ENCODE measurements at regions not wholly inside any gene's neighbourhood (a gene's known extent, or its start where the extent isn't known, plus 50 kb on each side); places are given as distances from the start of the nearest gene placed in this dataset.

- intact Hi-C loops (cut with DNase I) = no loop called here
- Histone ChIP-seq H3K4me1 (no peaks in the 10 kb centered on the region), H3K4me3 (no peak overlapping the region), H3K36me3 (no peaks in the 10 kb centered on the region), H3K27me3 (no peaks in the 10 kb centered on the region), H3K9me3 (no peaks in the 10 kb centered on the region), H3K27ac (no peak overlapping the region)
- TF ChIP-seq, protein P1, sequence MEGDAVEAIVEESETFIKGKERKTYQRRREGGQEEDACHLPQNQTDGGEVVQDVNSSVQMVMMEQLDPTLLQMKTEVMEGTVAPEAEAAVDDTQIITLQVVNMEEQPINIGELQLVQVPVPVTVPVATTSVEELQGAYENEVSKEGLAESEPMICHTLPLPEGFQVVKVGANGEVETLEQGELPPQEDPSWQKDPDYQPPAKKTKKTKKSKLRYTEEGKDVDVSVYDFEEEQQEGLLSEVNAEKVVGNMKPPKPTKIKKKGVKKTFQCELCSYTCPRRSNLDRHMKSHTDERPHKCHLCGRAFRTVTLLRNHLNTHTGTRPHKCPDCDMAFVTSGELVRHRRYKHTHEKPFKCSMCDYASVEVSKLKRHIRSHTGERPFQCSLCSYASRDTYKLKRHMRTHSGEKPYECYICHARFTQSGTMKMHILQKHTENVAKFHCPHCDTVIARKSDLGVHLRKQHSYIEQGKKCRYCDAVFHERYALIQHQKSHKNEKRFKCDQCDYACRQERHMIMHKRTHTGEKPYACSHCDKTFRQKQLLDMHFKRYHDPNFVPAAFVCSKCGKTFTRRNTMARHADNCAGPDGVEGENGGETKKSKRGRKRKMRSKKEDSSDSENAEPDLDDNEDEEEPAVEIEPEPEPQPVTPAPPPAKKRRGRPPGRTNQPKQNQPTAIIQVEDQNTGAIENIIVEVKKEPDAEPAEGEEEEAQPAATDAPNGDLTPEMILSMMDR (IDR thresholded peaks at IDR 0.05) = no peak
- no peak for DNase-seq (ENCODE audit: low spot score in 2 of 2)
Measured at GRCh38 chr14:62592877-62593276, 452.4 kb downstream of the KCNH5 start.

- Histone ChIP-seq H3K9me3 (no peaks in the 10 kb centered on the region), H3K27ac (no peak overlapping the region), H3K4me1 (no peaks in the 10 kb centered on the region), H3K36me3 (no peaks in the 10 kb centered on the region), H3K27me3 (no peaks in the 10 kb centered on the region), H3K4me3 (no peak overlapping the region)
- TF ChIP-seq, protein P1 (IDR thresholded peaks at IDR 0.05) = no peak
- no peak for DNase-seq (ENCODE audit: low spot score in 2 of 2)
- intact Hi-C loops (cut with DNase I) = no loop called here
Measured at GRCh38 chr14:62597143-62597542, 448.1 kb downstream of the KCNH5 start.

GRCh38 chr14:62599616-62600385, 445.5 kb downstream of the KCNH5 start:
- H3K27me3 ChIP-seq = no peaks in the 10 kb centered on the region
- DNase-seq (ENCODE audit: low spot score in 2 of 2) = no peak
- intact Hi-C loops (cut with DNase I) = no loop called here
- no peaks in the 10 kb centered on the region for H3K4me1 ChIP-seq
- no peak overlapping the region for H3K27ac ChIP-seq
- H3K4me3 ChIP-seq = no peak overlapping the region
- no peaks in the 10 kb centered on the region for H3K36me3 ChIP-seq
- H3K9me3 ChIP-seq = no peaks in the 10 kb centered on the region
- TF ChIP-seq, protein P1 (IDR thresholded peaks at IDR 0.05) = no peak

- TF ChIP-seq, protein P1 (IDR thresholded peaks at IDR 0.05) = no peak
Measured at GRCh38 chr14:62602712-62603111, 442.5 kb downstream of the KCNH5 start.

GRCh38 chr14:62604524-62604923, 440.7 kb downstream of the KCNH5 start:
- TF ChIP-seq, protein P1 (IDR thresholded peaks at IDR 0.05) = no peak
- Histone ChIP-seq H3K36me3 (no peaks in the 10 kb centered on the region), H3K27ac (no peak overlapping the region), H3K4me3 (no peak overlapping the region), H3K4me1 (no peaks in the 10 kb centered on the region), H3K9me3 (no peaks in the 10 kb centered on the region), H3K27me3 (no peaks in the 10 kb centered on the region)
- intact Hi-C loops (cut with DNase I) = no loop called here
- DNase-seq (ENCODE audit: low spot score in 2 of 2) = no peak

More at GRCh38 chr14:62602712-62603111, 442.5 kb downstream of the KCNH5 start:
- Histone ChIP-seq H3K4me1 (no peaks in the 10 kb centered on the region), H3K36me3 (no peaks in the 10 kb centered on the region), H3K27ac (no peak overlapping the region), H3K9me3 (no peaks in the 10 kb centered on the region), H3K4me3 (no peak overlapping the region), H3K27me3 (no peaks in the 10 kb centered on the region)
- no peak for DNase-seq (ENCODE audit: low spot score in 2 of 2)
- intact Hi-C loops (cut with DNase I) = no loop called here
